HG03520 (cell line): ENCODE measurements at regions not wholly inside any gene's neighbourhood (a gene's known extent, or its start where the extent isn't known, plus 50 kb on each side); places are given as distances from the start of the nearest gene placed in this dataset.
"Not testable (repeated sequence)": the region's sequence is repeated elsewhere in the genome, so short reads cannot be mapped to it uniquely, and the experiment has no call there.

Experiments used
- ATAC-seq: cut with Tn5 transposase; IDR thresholded peaks from one replicate; pipeline ENCODE4 v1.9.1; 2021; ENCODE audit warnings: mild to moderate bottlenecking, moderate library complexity; ENCODE audit not compliant: unreplicated experiment

DNA sequence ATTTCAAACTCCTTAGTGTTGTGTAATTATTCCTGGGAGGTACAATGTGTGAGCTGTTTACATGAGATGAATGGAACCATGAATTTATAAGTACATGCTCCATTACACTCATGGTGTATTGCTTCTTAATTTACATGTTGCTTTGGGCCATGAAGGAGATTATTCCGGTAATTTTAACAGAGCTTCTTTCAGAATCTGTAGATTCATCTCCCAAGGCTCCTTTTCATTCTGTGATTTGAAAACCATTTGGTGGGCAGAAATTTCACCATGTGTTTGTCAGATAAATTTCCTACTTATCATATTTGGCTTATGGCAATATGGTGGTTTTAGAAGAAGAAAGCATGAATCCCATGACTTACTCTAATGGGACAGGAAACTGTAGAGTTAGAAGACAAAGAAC, 421.6 kb upstream of the EYS start:
- ATAC-seq = no peak

DNA sequence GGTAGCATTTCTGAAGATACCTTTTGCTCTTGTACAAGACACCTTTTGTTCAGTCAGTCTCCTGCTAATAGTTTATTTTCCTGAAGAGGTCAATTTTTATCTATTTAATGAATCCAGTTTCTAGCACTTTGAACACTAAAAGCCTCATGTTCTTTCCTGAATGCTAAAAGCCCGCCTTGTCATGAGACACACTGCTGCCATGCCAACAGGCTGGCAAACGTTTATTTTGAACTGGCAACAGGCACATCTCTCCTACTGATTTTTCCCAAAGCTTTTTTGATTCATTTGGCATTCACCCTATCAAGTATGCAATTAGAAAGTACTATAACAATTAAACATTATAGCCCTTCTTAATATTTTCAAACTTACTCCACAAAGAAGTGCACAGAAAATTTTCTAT, 421.2 kb upstream of the EYS start:
- ATAC-seq = no peak

DNA sequence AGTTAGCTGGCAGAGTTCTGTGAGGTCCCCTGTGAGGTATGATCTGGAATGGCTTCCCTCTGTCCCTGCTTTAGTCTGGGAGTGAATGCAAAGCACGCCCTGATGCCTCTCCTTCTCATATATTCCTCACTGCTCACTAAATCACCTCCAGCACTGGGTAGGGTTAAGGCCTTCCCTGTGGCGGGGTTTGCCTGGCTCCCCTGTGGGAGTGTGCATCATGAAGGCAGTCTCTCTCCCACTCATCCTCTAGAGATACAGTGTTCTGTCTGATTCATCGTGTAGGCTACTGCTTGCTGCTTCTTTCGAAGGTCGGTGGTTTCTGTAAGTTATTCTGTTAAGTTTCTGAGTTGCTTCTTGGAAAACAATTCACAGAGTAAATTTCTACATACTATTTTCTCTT, 420.0 kb upstream of the EYS start:
- no peak for ATAC-seq

DNA sequence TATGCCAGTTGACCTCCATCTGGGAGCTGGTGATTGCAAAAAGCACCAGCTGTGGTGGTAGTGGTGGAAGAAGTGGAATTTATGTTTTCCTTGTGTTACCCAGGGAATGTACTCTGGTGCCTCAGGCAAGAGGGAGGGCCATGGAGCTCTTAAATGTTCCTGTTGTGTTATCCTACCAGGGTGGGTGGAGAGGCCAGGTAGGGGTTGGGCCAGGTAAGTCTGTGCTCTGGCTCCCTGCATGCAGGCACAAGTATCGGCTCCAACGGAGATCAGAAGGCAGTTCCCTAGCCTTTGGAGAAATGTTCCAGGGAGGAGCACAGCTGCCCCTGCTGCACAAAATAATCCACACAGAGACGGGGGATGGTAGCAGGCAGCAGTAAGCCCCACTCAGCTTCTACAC, 419.3 kb upstream of the EYS start:
- no peak for ATAC-seq

DNA sequence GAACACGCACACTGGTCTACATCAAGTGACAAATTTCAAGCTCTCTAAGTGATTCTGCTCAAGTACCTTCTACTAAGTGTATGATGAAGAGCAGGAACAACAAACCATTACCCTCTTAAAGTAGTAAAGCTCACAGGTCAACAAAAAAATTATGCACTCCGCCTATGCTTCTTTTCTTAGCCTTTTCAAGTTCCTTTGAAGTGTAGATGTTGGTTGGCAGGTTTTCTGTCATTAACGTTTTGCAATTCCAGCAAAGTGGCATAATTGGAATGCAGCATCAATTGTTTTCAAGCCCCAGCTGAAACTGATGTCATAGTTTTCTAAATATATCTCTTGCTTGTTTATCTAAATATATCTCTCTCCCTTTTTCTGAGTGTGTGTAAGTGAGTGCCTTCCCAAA, 396.9 kb upstream of the EYS start:
- no peak for ATAC-seq

DNA sequence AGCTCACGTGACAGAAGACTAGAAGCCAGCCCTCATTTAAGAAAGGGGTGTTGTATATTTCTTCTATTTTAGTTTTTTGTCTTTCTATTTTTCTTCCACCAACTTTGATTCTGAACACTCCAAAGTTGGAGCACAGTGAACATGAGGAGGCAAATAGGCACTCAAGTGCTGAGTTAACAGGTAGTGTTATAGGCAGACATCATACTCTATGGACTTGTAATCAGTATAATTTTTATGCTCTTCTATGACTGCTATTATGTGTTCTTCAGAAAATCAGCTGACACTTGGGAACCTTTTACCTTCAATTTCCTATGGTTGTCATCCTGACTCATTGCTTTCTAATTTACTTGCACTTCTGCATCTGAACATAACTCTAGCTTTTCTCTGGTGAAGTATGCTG, 396.3 kb upstream of the EYS start:
- no peak for ATAC-seq

DNA sequence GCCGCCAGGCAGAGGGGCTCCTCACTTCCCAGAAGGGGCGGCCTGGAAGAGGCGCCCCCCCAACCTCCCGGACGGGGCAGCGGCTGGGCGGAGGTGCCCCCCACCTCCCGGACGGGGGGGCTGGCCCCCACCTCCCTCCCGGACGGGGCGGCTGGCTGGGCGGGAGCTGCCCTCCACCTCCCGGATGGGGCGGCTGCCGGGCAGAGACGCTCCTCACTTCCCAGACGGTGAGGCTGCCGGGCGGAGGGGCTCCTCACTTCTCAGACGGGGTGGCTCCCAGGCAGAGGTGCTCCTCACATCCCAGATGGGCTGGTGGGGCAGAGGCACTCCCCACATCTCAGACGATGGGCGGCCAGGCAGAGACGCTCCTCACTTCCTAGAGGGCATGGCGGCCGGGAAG, 389.7 kb upstream of the EYS start:
- ATAC-seq = no peak

DNA sequence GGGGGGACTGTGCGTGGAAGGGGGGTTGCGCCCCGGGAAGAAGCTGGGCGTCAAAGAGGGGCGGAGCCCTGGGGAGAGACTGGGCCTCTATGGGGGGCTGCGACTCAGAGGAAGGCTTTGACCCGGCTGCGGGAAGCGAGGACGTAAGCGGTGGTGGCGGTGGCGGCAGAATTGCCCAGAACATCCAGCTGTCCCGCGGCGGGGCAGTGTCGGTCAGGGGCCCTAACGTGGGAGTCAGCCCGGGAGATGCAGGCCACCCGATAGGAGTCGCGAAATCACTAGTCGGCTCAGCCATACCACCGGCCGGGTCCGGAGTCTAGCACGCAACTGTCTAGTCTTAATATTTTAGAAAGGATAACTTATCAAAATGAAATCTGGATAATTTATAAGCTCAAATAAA, 387.6 kb upstream of the EYS start:
- ATAC-seq = no peak

DNA sequence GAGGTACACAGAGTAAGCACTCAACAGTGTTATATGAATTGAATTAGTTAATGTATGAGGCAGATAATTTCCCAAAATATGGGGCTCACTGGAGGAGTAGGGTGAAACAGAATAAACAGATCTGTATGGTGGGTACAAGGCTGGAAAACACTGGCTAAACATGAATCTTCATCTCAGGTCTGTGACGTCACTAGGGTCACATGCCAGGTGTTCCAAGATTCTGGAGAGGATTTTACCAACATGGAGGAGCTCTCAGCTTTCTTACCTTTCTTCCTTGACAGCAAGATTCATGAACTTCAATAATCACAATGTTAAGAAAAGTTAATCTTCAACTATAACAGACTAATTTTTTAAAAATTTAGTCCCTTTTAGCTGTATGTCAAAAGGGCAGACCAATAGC, 385.3 kb upstream of the EYS start:
- not testable (repeated sequence) for ATAC-seq

DNA sequence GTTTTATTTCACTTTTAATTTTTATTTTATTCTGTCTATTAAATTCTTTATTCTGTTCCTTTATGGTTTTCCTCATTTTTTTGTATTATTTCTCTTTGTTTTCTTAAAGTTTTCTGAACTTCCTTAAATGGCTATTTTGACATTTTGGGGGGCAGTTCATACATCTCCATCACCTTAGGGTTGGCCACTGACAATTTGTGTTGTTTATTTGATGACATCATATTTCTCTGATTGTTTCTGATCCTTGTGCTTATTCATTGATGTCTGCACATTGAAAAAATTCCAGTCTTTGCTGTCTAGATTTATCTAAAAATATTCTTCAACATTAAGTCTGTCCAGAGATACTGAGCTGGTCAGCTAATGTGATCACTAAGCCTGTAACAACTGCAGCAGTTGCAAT, 379.5 kb upstream of the EYS start:
- ATAC-seq = no peak

DNA sequence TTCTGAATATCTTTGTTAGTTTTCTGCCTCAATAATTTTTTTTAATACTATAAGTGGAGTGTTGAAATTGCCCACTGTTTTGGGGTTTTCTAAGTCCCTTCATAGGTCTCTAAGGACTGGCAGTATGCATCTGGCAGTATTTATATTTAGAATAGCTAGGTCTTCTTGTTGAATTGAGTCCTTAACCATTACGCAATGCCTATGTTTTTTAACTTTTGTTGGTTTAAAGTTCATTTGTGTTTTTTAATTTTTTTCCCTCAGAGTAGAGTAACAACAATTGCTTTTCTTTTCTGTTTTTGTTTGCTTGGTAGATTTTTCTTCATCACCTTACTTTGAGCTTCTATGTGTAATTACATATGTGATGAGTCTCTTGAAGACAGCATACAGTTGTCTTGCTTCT, 375.9 kb upstream of the EYS start:
- no peak for ATAC-seq

DNA sequence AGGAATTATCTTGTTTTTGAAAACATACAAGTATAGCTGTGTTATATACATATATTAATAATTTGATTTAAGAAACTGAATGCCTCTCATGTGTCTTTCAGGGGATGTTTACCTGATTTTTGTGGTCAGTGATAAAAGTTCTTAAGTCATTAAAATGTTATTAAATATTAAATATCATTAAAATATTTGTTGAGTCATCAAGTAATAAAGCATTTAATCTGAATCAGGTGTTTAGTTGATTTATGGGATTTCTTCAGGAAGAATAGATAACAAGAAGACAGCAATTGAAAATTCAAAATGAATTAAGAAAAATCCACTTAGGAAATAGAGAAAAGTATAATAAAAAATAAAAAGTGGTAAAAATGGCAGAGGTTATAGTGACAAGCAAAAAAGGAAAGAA, 361.9 kb upstream of the EYS start:
- ATAC-seq = no peak

DNA sequence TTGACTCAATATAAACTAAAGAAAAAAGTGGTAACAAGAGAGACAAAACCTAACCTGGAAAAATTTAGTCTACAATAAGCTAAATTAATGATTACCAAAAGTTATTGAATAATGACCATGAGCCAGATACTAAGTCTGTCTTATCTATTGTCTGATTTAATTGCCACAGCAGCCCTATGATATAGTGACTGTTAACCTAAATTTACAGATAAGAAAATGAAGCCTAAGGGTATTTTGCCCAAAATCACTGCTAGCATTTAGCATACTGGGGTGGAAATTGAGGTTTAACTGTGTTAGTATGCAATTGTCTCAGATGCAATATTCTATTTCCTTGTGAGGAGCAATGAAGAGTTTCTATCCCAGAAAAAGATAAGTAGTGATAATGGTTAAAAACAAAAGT, 361.0 kb upstream of the EYS start:
- ATAC-seq = no peak

DNA sequence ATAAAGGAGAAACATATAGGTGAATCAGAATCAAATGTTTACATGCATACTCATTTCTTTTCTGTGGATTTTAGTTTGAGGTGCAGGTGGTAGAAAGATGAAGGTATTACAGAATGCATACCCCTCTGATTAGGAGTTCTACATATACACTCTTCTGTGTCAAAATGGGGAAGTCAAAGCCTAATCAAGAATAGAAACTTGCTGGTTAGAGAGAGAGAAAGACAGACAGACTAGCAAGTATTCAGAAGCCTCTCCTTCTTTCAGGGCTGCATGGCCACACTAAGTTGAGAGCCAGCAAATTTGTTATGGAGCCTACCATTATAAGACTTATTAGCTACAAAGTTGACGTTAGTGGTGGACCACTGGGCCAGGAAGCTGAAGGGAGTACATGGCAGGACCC, 358.3 kb upstream of the EYS start:
- no peak for ATAC-seq

DNA sequence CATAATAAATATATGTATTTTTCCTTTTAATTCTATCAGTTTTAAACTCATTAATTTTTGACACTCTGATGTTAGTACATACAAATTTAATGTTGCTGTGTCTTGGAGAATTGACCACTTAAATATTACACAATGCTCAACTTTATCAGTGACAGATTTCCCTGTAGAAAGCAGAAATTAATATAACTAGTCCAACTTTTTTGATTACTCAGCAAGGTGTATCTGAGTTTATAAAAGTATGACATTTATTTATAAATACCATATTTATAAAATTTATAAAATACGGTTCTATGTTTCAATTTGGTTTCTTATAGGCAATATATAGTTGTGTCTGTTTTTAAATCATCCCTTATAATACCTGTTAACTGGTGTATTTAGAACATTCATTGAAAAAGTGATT, 350.0 kb upstream of the EYS start:
- ATAC-seq = no peak

DNA sequence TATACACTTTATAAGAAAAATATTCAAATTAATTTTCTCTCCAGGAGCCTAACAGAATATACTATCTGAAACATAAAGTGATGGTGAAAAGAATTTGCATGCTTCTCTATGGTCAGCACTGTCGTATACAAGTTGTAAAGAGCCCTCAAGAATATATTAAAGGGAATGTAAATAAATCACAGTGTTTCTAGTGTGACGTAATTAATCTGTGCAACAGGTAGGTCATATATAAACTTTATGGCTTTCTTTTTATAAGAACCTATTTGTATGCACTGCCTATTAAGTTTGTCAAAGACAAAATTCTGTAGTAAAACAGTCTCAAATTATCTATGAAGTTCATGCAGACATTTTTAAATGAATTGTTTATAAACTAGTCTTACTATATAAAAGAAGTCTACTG, 347.9 kb upstream of the EYS start:
- no peak for ATAC-seq

DNA sequence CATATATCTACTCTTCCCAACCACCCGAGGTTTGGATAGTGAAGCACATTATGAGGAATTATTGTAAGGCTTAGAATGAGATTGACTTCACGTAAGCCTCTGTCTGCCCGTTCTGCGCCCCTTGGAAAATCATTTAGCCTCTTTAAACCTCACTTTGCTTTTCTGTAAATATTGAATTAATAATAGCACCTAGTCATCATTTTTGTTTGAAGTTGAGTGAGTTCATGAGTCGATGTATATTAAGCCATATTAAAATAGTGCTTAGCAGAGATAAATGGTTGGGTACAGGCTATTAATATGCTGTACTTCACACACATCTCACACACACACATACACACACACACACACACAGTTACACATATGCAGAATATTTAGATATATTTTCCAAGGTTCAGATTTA, 344.8 kb upstream of the EYS start:
- no peak for ATAC-seq

DNA sequence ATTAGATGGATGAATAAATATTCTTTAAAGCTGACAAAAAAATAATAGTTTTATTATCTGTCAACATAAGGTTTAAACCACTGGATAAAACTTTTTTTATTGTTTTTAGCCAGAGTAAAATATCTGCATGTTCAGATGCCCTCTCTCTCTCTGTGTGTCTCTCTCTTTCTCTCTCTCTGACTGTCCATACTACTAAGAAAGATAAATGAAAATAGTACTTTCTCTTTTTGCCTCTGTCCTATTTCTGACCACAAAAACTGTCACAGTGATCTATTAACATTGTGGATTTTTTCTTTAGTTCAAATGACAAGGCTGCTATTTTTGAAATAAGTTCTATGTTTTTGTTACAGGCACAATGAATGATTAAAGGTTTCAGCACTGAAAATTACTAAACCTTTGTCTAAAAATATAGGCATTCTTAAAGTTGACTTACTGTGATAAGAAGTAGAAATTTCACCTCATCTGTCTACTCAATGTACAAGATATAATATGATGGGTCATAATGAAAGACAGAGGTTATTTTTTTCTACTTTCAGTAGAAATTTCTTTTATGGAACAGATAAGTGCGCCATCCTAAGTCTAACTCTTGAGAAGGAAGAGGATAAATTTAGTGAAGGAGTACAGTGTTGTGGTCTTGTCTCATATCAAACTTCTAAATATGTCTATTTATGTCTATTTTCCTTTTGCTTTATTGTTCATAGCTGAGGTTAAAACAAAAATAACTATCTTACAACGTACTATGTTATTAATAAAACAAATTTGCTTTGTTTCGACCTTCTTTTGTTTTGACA, 341.9 kb upstream of the EYS start:
- ATAC-seq = no peak

DNA sequence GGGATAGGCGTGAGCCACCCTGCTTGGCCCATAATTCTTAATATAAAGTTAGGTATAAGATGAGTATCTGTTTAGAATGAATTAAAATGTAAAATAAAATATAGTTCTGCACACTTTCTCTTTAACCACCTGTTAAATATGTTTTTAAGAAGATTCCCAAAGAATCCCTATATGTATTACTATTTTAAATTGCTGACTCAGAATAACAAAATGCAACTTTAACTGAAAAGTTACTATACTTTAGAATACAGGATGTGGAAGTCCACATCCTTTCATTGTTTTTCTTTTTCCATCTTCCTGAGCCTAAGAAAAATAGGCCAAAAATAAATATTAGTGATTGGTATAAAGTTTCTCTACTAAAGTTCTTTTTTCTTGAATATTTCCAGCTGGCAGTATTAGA, 325.6 kb upstream of the EYS start:
- ATAC-seq = no peak

DNA sequence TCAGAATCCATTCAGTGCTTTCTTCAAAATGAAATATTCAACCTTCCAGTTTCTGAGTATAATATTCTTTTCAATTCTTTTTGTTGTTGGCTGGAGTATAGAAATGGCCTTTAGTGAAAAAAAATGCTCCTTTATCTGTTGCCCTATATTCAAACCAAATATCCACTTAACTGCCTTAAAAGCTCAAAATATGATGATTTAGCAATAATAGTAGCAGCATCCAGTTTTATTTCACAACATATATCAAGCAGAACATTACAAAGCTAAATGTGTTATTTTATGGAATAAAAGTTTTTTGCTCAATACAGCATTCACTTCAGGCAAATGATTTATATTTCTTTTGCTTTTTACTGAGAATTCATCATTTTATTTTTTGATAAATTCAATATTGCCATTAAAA, 322.4 kb upstream of the EYS start:
- ATAC-seq = no peak

DNA sequence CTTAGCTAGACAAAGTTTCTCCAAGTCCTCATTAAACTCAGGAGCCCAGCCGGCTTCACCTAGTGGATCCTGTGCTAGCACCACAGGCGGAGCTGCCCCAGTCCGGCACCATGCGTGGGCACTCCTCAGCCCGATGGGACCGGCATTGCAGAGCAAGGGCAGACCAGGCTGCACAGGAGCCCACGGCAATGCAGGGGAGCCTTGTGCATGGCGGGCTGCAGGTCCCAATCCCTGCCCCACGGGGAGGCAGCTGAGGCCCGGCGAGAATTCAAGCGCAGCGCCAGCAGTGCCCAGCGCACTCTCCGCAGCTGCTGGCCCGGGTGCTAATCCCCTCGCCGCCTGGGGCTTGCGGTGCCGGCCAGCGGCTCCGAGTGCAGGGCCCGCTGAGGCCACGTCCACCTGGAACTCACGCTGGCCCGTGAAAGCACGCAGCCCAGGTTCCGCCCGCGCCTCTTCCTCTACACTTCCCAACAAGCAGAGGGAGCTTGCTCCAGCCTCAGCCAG, 292.3 kb upstream of the EYS start:
- ATAC-seq = no peak

DNA sequence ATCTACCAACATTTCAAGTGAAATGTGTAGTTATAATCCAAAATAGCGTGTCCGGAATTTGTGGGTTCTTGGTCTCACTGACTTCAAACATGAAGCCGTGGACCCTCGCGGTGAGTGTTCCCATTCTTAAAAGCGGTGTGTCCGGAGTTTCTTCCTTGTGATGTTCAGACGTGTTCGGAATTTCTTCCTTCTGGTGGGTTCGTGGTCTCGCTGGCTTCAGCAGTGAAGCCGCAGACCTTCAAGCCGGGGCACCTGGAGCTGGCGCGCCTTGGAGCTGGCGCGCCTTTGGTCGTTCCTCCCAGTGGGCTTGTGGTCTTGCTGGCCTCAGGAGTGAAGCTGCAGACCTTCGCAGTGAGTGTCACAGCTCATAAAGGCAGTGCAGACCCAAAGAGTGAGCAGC, 291.5 kb upstream of the EYS start:
- ATAC-seq = no peak

DNA sequence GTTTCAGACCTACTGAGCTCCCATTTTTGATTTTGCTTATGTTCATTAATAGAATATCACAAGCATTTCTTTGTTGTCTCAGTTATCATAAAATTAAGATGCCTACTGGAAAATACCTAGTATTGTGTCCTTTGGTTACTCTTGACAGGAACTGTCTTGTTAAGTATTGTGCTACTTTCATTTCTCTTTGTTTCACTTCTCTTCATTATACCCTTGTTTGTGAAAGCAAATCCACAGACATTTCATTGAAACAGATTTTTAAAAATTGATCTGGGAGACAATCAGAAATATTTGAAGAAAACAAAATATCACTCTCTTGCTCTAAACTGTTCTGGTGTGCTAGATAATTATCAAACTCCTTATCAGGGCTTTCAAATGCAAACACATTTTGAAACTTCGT, 290.5 kb upstream of the EYS start:
- no peak for ATAC-seq
